ENCODE measurements at regions not wholly inside any gene's neighbourhood (a gene's known extent, or its start where the extent isn't known, plus 50 kb on each side); places are given as distances from the start of the nearest gene placed in this dataset.

GRCh38 chr10:2303169-2303568 lies 565.8 kb upstream of the ADARB2 start:
- no peaks in the 10 kb centered on the region for H3K4me1 Mint-ChIP-seq
- no peak for ATAC-seq (replicated peaks)
- peaks cover 3% of the 10 kb centered on the region for H3K9me3 Mint-ChIP-seq
- no peak overlapping the region for H3K4me3 Mint-ChIP-seq
- H3K27me3 Mint-ChIP-seq = peaks cover 6% of the 10 kb centered on the region
- no peak overlapping the region for H3K27ac Mint-ChIP-seq
- no peaks in the 10 kb centered on the region for H3K36me3 Mint-ChIP-seq (ENCODE audit: low read depth)

GRCh38 chr10:2301227-2301626 lies 563.9 kb upstream of the ADARB2 start:
- peaks cover 3% of the 10 kb centered on the region for H3K9me3 Mint-ChIP-seq
- no peak overlapping the region for H3K4me3 Mint-ChIP-seq
- no peak overlapping the region for H3K27ac Mint-ChIP-seq
- peaks cover 6% of the 10 kb centered on the region for H3K27me3 Mint-ChIP-seq
- no peaks in the 10 kb centered on the region for H3K4me1 Mint-ChIP-seq
- H3K36me3 Mint-ChIP-seq (ENCODE audit: low read depth) = no peaks in the 10 kb centered on the region
- ATAC-seq (replicated peaks) = no peak

- Mint-ChIP-seq H3K27me3 (peaks cover 1% of the 10 kb centered on the region), H3K27ac (no peak overlapping the region), H3K36me3 (ENCODE audit: low read depth) (no peaks in the 10 kb centered on the region), H3K4me1 (no peaks in the 10 kb centered on the region), H3K9me3 (peaks cover 3% of the 10 kb centered on the region), H3K4me3 (no peak overlapping the region)
- no peak for ATAC-seq (replicated peaks)
Measured at GRCh38 chr10:2300231-2300630, 562.9 kb upstream of the ADARB2 start.

GRCh38 chr10:2296179-2296891 lies 559.0 kb upstream of the ADARB2 start:
- Mint-ChIP-seq H3K4me1 (no peaks in the 10 kb centered on the region), H3K27ac (no peak overlapping the region), H3K9me3 (peaks cover 3% of the 10 kb centered on the region), H3K27me3 (no peaks in the 10 kb centered on the region), H3K4me3 (no peak overlapping the region), H3K36me3 (ENCODE audit: low read depth) (no peaks in the 10 kb centered on the region)
- no peak for ATAC-seq (replicated peaks)

GRCh38 chr10:2294739-2295138 lies 557.4 kb upstream of the ADARB2 start:
- Mint-ChIP-seq H3K27me3 (no peaks in the 10 kb centered on the region), H3K4me3 (no peak overlapping the region), H3K27ac (no peak overlapping the region), H3K36me3 (ENCODE audit: low read depth) (no peaks in the 10 kb centered on the region), H3K4me1 (no peaks in the 10 kb centered on the region), H3K9me3 (no peaks in the 10 kb centered on the region)
- ATAC-seq (replicated peaks) = no peak

- Mint-ChIP-seq H3K4me1 (no peaks in the 10 kb centered on the region), H3K27me3 (peaks cover 6% of the 10 kb centered on the region), H3K27ac (no peak overlapping the region), H3K36me3 (ENCODE audit: low read depth) (no peaks in the 10 kb centered on the region), H3K9me3 (no peaks in the 10 kb centered on the region), H3K4me3 (no peak overlapping the region)
- ATAC-seq (replicated peaks) = no peak
Measured at GRCh38 chr10:2284071-2284470, 546.7 kb upstream of the ADARB2 start.

- Mint-ChIP-seq H3K4me1 (no peaks in the 10 kb centered on the region), H3K36me3 (ENCODE audit: low read depth) (no peaks in the 10 kb centered on the region), H3K27ac (no peak overlapping the region), H3K4me3 (no peak overlapping the region), H3K27me3 (peaks cover 4% of the 10 kb centered on the region), H3K9me3 (no peaks in the 10 kb centered on the region)
- no peak for ATAC-seq (replicated peaks)
Measured at GRCh38 chr10:2282202-2282601, 544.9 kb upstream of the ADARB2 start.

- Mint-ChIP-seq H3K4me3 (no peak overlapping the region), H3K9me3 (no peaks in the 10 kb centered on the region), H3K36me3 (ENCODE audit: low read depth) (no peaks in the 10 kb centered on the region), H3K27ac (no peak overlapping the region), H3K27me3 (peaks cover 3% of the 10 kb centered on the region), H3K4me1 (no peaks in the 10 kb centered on the region)
- no peak for ATAC-seq (replicated peaks)
Measured at GRCh38 chr10:2280713-2281300, 543.5 kb upstream of the ADARB2 start.

- no peak for ATAC-seq (replicated peaks)
- Mint-ChIP-seq H3K4me3 (no peak overlapping the region), H3K4me1 (no peaks in the 10 kb centered on the region), H3K36me3 (ENCODE audit: low read depth) (no peaks in the 10 kb centered on the region), H3K27me3 (peaks cover 3% of the 10 kb centered on the region), H3K27ac (no peak overlapping the region), H3K9me3 (no peaks in the 10 kb centered on the region)
Measured at GRCh38 chr10:2279711-2280110, 542.4 kb upstream of the ADARB2 start.

- no peaks in the 10 kb centered on the region for H3K4me1 Mint-ChIP-seq
- no peaks in the 10 kb centered on the region for H3K36me3 Mint-ChIP-seq (ENCODE audit: low read depth)
- ATAC-seq (replicated peaks) = no peak
- no peaks in the 10 kb centered on the region for H3K9me3 Mint-ChIP-seq
- peaks cover 1% of the 10 kb centered on the region for H3K27me3 Mint-ChIP-seq
- H3K27ac Mint-ChIP-seq = no peak overlapping the region
- no peak overlapping the region for H3K4me3 Mint-ChIP-seq
Measured at GRCh38 chr10:2278363-2278762, 541.0 kb upstream of the ADARB2 start.

GRCh38 chr10:2263561-2263960 lies 526.2 kb upstream of the ADARB2 start:
- Mint-ChIP-seq H3K36me3 (ENCODE audit: low read depth) (no peaks in the 10 kb centered on the region), H3K4me3 (no peak overlapping the region), H3K27me3 (peaks cover 6% of the 10 kb centered on the region), H3K27ac (no peak overlapping the region), H3K4me1 (no peaks in the 10 kb centered on the region), H3K9me3 (peaks cover 3% of the 10 kb centered on the region)
- no peak for ATAC-seq (replicated peaks)

- no peak overlapping the region for H3K27ac Mint-ChIP-seq
- no peak for ATAC-seq (replicated peaks)
- no peaks in the 10 kb centered on the region for H3K36me3 Mint-ChIP-seq (ENCODE audit: low read depth)
- no peaks in the 10 kb centered on the region for H3K27me3 Mint-ChIP-seq
- peaks cover 3% of the 10 kb centered on the region for H3K9me3 Mint-ChIP-seq
- no peaks in the 10 kb centered on the region for H3K4me1 Mint-ChIP-seq
- H3K4me3 Mint-ChIP-seq = no peak overlapping the region
Measured at GRCh38 chr10:2262878-2263277, 525.6 kb upstream of the ADARB2 start.

- peaks cover 3% of the 10 kb centered on the region for H3K9me3 Mint-ChIP-seq
- no peak overlapping the region for H3K4me3 Mint-ChIP-seq
- H3K36me3 Mint-ChIP-seq (ENCODE audit: low read depth) = no peaks in the 10 kb centered on the region
- no peak overlapping the region for H3K27ac Mint-ChIP-seq
- H3K4me1 Mint-ChIP-seq = no peaks in the 10 kb centered on the region
- no peaks in the 10 kb centered on the region for H3K27me3 Mint-ChIP-seq
- no peak for ATAC-seq (replicated peaks)
Measured at GRCh38 chr10:2262333-2262732, 525.0 kb upstream of the ADARB2 start.

- H3K4me3 Mint-ChIP-seq = no peak overlapping the region
- no peaks in the 10 kb centered on the region for H3K36me3 Mint-ChIP-seq (ENCODE audit: low read depth)
- no peak for ATAC-seq (replicated peaks)
- H3K4me1 Mint-ChIP-seq = no peaks in the 10 kb centered on the region
- peaks cover 3% of the 10 kb centered on the region for H3K9me3 Mint-ChIP-seq
- H3K27ac Mint-ChIP-seq = no peak overlapping the region
- peaks cover 4% of the 10 kb centered on the region for H3K27me3 Mint-ChIP-seq
Measured at GRCh38 chr10:2256241-2256640, 518.9 kb upstream of the ADARB2 start.

GRCh38 chr10:2252096-2252495 lies 514.8 kb upstream of the ADARB2 start:
- no peak for ATAC-seq (replicated peaks)
- Mint-ChIP-seq H3K4me3 (no peak overlapping the region), H3K27me3 (peaks cover 4% of the 10 kb centered on the region), H3K9me3 (peaks cover 5% of the 10 kb centered on the region), H3K4me1 (no peaks in the 10 kb centered on the region), H3K36me3 (ENCODE audit: low read depth) (no peaks in the 10 kb centered on the region), H3K27ac (no peak overlapping the region)
